ENCODE measurements at regions not wholly inside any gene's neighbourhood (a gene's known extent, or its start where the extent isn't known, plus 50 kb on each side); places are given as distances from the start of the nearest gene placed in this dataset.
"Not testable (repeated sequence)": the region's sequence is repeated elsewhere in the genome, so short reads cannot be mapped to it uniquely, and the experiment has no call there.

GRCh38 chr20:30511322-30512030 lies 746.0 kb upstream of the DEFB115 start:
- DNase-seq = no peak

- no peak for DNase-seq
Measured at GRCh38 chr20:30513050-30513628, 744.3 kb upstream of the DEFB115 start.

GRCh38 chr20:30515915-30516314 lies 741.5 kb upstream of the DEFB115 start:
- DNase-seq = not testable (repeated sequence)

- not testable (repeated sequence) for DNase-seq
Measured at GRCh38 chr20:30518906-30519305, 738.6 kb upstream of the DEFB115 start.

- not testable (repeated sequence) for DNase-seq
Measured at GRCh38 chr20:30521686-30522415, 735.6 kb upstream of the DEFB115 start.

GRCh38 chr20:30524155-30524554 lies 733.3 kb upstream of the DEFB115 start:
- not testable (repeated sequence) for DNase-seq

GRCh38 chr20:30524761-30525160 lies 732.7 kb upstream of the DEFB115 start:
- not testable (repeated sequence) for DNase-seq

- not testable (repeated sequence) for DNase-seq
Measured at GRCh38 chr20:30533653-30534052, 723.8 kb upstream of the DEFB115 start.

GRCh38 chr20:30537459-30537858 lies 720.0 kb upstream of the DEFB115 start:
- DNase-seq = peak in 1 of 2 donors; percentile 14

- DNase-seq = not testable (repeated sequence)
Measured at GRCh38 chr20:30540330-30541069, 717.0 kb upstream of the DEFB115 start.

- DNase-seq = not testable (repeated sequence)
Measured at GRCh38 chr20:30551236-30551635, 706.2 kb upstream of the DEFB115 start.

- not testable (repeated sequence) for DNase-seq
Measured at GRCh38 chr20:30556797-30557196, 700.7 kb upstream of the DEFB115 start.

- not testable (repeated sequence) for DNase-seq
Measured at GRCh38 chr20:30565086-30565485, 692.4 kb upstream of the DEFB115 start.

- DNase-seq = not testable (repeated sequence)
Measured at GRCh38 chr20:30569867-30570266, 687.6 kb upstream of the DEFB115 start.

GRCh38 chr20:30570622-30571021 lies 686.8 kb upstream of the DEFB115 start:
- not testable (repeated sequence) for DNase-seq

- DNase-seq = not testable (repeated sequence)
Measured at GRCh38 chr20:30574337-30574736, 683.1 kb upstream of the DEFB115 start.

- DNase-seq = not testable (repeated sequence)
Measured at GRCh38 chr20:30579069-30579468, 678.4 kb upstream of the DEFB115 start.

- not testable (repeated sequence) for DNase-seq
Measured at GRCh38 chr20:30579824-30580438, 677.5 kb upstream of the DEFB115 start.

GRCh38 chr20:30581839-30582238 lies 675.6 kb upstream of the DEFB115 start:
- not testable (repeated sequence) for DNase-seq

- DNase-seq = not testable (repeated sequence)
Measured at GRCh38 chr20:30584403-30584802, 673.1 kb upstream of the DEFB115 start.

- DNase-seq = peak in 1 of 2 donors; percentile 62
Measured at GRCh38 chr20:30585244-30585796, 672.1 kb upstream of the DEFB115 start.

- DNase-seq = not testable (repeated sequence)
Measured at GRCh38 chr20:30586178-30586577, 671.3 kb upstream of the DEFB115 start.

Measured in stimulated activated CD4-positive, alpha-beta T cell treated with anti-CD3 and anti-CD28 coated beads, Interleukin-2, amount 100 ng/mL, for 24 hours (primary cell).